Lower lobe of right lung (tissue), 2 donors: ENCODE measurements at regions not wholly inside any gene's neighbourhood (a gene's known extent, or its start where the extent isn't known, plus 50 kb on each side); places are given as distances from the start of the nearest gene placed in this dataset.
"Not testable (repeated sequence)": the region's sequence is repeated elsewhere in the genome, so short reads cannot be mapped to it uniquely, and the experiment has no call there.

Source experiments
- ATAC-seq, 2 donors: fragments of 200-7000 bp; cut with Tn5 transposase; one replicate each; pipeline ENCODE4 v1.9.1; 2020 to 2022; ENCODE audit warnings: mild to moderate bottlenecking in 2 of 2, moderate library complexity in 2 of 2
- DNase-seq: peaks from one replicate; pipeline ENCODE4 v3.0.0-alpha.2; 2020
- H3K27ac ChIP-seq: fragments of 200-600 bp; one replicate; pipeline ENCODE4 v1.8.0; 2022
- H3K27me3 ChIP-seq: fragments of 200-600 bp; one replicate; pipeline ENCODE4 v1.8.0; 2022; ENCODE audit warnings: low read depth
- H3K36me3 ChIP-seq: fragments of 200-600 bp; one replicate; pipeline ENCODE4 v1.8.0; 2022; ENCODE audit warnings: mild to moderate bottlenecking
- H3K4me1 ChIP-seq: fragments of 200-600 bp; one replicate; pipeline ENCODE4 v1.8.0; 2022
- H3K4me3 ChIP-seq: fragments of 200-600 bp; one replicate; pipeline ENCODE4 v1.8.0; 2022; ENCODE audit warnings: mild to moderate bottlenecking
- H3K9me3 ChIP-seq: fragments of 200-600 bp; one replicate; pipeline ENCODE4 v1.8.0; 2022
- intact Hi-C: fragments of 100-400 bp; cut with DNase I; formaldehyde crosslinking; loops from one replicate; pipeline ENCODE4 v1.11.0; 2022
- TF ChIP-seq, protein P1 (sequence below): fragments of 200-600 bp; IDR thresholded peaks from one replicate; pipeline ENCODE4 v1.8.0; 2022; ENCODE audit warnings: antibody characterized with exemption, mild to moderate bottlenecking
- donor health status: DM: no; HTN: yes; CAD: no; lungs with severe emphysema.

GRCh38 chr4:124993838-124994237 is 281.3 kb upstream of the ANKRD50 start:
- intact Hi-C loops = no loop called here
- Histone ChIP-seq H3K27ac (no peak overlapping the region), H3K9me3 (no peaks in the 10 kb centered on the region), H3K4me3 (no peak overlapping the region), H3K27me3 (no peaks in the 10 kb centered on the region), H3K4me1 (no peaks in the 10 kb centered on the region), H3K36me3 (no peaks in the 10 kb centered on the region)
- ATAC-seq (no peak), DNase-seq (no peak)
- TF ChIP-seq, protein P1, sequence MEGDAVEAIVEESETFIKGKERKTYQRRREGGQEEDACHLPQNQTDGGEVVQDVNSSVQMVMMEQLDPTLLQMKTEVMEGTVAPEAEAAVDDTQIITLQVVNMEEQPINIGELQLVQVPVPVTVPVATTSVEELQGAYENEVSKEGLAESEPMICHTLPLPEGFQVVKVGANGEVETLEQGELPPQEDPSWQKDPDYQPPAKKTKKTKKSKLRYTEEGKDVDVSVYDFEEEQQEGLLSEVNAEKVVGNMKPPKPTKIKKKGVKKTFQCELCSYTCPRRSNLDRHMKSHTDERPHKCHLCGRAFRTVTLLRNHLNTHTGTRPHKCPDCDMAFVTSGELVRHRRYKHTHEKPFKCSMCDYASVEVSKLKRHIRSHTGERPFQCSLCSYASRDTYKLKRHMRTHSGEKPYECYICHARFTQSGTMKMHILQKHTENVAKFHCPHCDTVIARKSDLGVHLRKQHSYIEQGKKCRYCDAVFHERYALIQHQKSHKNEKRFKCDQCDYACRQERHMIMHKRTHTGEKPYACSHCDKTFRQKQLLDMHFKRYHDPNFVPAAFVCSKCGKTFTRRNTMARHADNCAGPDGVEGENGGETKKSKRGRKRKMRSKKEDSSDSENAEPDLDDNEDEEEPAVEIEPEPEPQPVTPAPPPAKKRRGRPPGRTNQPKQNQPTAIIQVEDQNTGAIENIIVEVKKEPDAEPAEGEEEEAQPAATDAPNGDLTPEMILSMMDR = no peak

GRCh38 chr4:124990398-124990797 is 277.9 kb upstream of the ANKRD50 start:
- intact Hi-C loops = no loop called here
- Histone ChIP-seq H3K27me3 (no peaks in the 10 kb centered on the region), H3K9me3 (no peaks in the 10 kb centered on the region), H3K36me3 (no peaks in the 10 kb centered on the region), H3K4me1 (no peaks in the 10 kb centered on the region), H3K27ac (no peak overlapping the region), H3K4me3 (no peak overlapping the region)
- TF ChIP-seq, protein P1 = no peak
- DNase-seq (no peak), ATAC-seq (no peak)

GRCh38 chr4:124980276-124980752 is 267.8 kb upstream of the ANKRD50 start:
- no peak overlapping the region for H3K4me3 ChIP-seq
- TF ChIP-seq, protein P1 = no peak
- no peaks in the 10 kb centered on the region for H3K4me1 ChIP-seq
- intact Hi-C loops = no loop called here
- no peak for ATAC-seq
- no peak overlapping the region for H3K27ac ChIP-seq
- no peaks in the 10 kb centered on the region for H3K27me3 ChIP-seq
- no peaks in the 10 kb centered on the region for H3K36me3 ChIP-seq
- no peak for DNase-seq
- no peaks in the 10 kb centered on the region for H3K9me3 ChIP-seq

GRCh38 chr4:124978536-124978935 is 266.0 kb upstream of the ANKRD50 start:
- H3K9me3 ChIP-seq, H3K36me3 ChIP-seq, ATAC-seq, H3K4me3 ChIP-seq, H3K4me1 ChIP-seq, DNase-seq, H3K27me3 ChIP-seq, H3K27ac ChIP-seq, intact Hi-C loops: not testable (repeated sequence)

DNA sequence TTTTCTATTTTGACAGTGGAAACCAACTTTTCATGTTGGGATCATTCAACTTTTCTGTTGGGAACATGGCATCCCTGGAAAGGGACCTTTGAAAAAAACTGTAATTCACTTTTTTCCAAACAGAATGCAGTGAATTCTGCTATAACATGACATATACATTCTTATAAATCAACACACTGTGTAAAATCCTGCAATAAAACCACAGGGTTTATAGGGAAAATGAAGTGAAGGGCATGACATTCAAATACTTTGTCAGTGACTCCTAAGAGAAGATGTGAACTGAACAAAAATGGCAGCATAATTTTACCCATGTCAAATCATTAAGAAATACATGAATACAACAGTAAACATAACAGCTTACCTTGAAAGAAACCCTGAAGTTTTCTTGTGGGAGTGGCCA is 264.5 kb upstream of the ANKRD50 start:
- Histone ChIP-seq H3K27me3 (no peaks in the 10 kb centered on the region), H3K4me1 (no peaks in the 10 kb centered on the region), H3K9me3 (no peaks in the 10 kb centered on the region), H3K27ac (no peak overlapping the region), H3K4me3 (no peak overlapping the region), H3K36me3 (no peaks in the 10 kb centered on the region)
- DNase-seq = no peak
- no peak for ATAC-seq
- intact Hi-C loops = no loop called here
- TF ChIP-seq, protein P1 = no peak

- intact Hi-C loops = no loop called here
- DNase-seq = no peak
- TF ChIP-seq, protein P1 = no peak
- no peaks in the 10 kb centered on the region for H3K36me3 ChIP-seq
- no peaks in the 10 kb centered on the region for H3K9me3 ChIP-seq
- no peak for ATAC-seq
- H3K27me3 ChIP-seq = no peaks in the 10 kb centered on the region
- H3K4me1 ChIP-seq = no peaks in the 10 kb centered on the region
- H3K27ac ChIP-seq = no peak overlapping the region
- no peak overlapping the region for H3K4me3 ChIP-seq
Observed at GRCh38 chr4:124974152-124974551, 261.6 kb upstream of the ANKRD50 start.
